H1 (cell line): ENCODE measurements at regions not wholly inside any gene's neighbourhood (a gene's known extent, or its start where the extent isn't known, plus 50 kb on each side); places are given as distances from the start of the nearest gene placed in this dataset.

Experiments used
- CHD7 ChIP-seq: fragments of 300-600 bp; sonication (generic); IDR thresholded peaks from 2 replicates; pipeline ENCODE4 v1.7.1; 2012; ENCODE audit warnings: low read length, moderate library complexity, mild to moderate bottlenecking, inconsistent platforms; ENCODE audit not compliant: insufficient replicate concordance
- GABPA ChIP-seq: IDR thresholded peaks from 2 replicates; pipeline ENCODE4 v1.6.1; 2011; ENCODE audit warnings: mild to moderate bottlenecking, low read length, moderate library complexity, borderline replicate concordance; ENCODE audit not compliant: insufficient read depth

- TF ChIP-seq CHD7 = no peak
- TF ChIP-seq GABPA = no peak
Observed at GRCh38 chr16:64629622-64630021, 492.2 kb downstream of the CDH11 start (continued).
